SHP77 (cell line): ENCODE measurements at regions not wholly inside any gene's neighbourhood (a gene's known extent, or its start where the extent isn't known, plus 50 kb on each side); places are given as distances from the start of the nearest gene placed in this dataset.

ENCODE experiments used
- DNase-seq, 2 experiments: peaks; one replicate each; lab custom pipeline; 2025; lab: John Stamatoyannopoulos, UW

- DNase-seq = no peak
Measured at GRCh38 chr3:194805546-194805945, 119.9 kb downstream of the FAM43A start.

DNA sequence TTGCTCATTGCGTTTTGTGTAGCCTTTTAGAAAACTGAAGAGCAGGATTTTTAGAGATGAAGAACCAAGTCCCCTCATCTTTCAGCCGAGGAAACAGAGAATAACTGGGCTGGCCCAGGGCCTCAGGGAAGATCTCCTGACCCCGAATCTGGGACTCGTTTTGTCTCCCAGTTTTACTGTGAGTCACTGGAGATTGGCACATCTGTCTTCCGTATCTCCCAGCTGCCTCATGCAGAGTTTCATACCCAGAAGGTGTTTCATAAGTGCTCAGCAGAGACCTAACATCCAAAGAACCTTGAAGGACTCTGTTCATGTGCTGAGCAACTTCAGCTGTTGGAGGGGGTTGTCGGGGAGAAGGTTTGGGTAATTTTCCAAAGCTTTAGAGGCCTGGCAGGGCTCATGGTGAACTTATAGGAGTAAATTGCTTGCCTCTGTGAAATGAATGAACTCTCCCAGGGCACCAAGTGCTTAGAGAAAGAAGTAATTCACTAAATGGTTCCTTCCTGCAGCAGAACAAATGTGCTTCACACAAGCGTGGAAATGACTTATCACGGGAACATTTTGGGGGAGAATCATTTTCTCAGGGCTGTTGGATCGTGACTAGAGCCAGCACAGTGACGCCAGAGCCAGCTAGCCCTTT, 121.4 kb downstream of the FAM43A start:
- DNase-seq = no peak

DNA sequence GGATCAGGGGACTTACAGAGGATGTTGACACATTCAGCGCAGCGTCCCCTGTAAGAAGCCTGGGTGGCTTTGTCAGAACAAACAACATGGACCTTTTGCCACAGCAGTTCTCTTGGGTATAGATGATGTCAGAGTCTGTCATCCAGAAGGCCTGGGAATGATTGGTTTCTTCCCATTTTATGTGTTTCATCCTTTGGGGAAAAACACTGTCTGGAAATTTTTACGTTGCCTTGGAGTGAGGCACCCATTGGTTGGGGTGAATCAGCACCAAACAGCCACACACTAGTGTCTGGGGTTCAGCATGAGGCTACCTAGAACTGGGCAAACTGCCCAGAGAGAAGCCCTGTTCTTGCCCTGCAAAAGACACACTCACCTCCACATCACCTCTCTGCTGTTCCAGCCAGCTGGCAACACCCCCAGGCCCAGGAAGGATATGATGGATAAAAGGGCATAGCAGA, 123.0 kb downstream of the FAM43A start:
- DNase-seq = no peak

DNA sequence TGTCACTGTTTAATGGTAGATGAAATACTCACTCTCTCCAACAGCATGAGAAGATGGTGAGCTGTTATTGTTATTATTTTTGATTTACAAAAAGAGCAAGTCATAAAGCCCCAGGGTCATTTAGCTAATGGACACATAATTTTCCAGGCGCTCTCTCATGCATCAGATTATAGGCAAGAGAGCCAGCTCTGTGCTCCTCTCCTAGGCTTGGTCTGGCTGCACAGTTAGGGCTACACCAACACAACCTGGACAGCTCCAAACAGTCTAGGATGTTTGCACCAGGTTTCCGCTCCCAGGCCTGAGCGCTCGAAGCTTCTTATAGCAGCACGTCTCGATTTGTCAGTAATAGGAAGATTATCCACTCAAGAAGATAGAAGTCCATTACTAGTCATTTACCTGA, 123.7 kb downstream of the FAM43A start:
- no peak for DNase-seq

DNA sequence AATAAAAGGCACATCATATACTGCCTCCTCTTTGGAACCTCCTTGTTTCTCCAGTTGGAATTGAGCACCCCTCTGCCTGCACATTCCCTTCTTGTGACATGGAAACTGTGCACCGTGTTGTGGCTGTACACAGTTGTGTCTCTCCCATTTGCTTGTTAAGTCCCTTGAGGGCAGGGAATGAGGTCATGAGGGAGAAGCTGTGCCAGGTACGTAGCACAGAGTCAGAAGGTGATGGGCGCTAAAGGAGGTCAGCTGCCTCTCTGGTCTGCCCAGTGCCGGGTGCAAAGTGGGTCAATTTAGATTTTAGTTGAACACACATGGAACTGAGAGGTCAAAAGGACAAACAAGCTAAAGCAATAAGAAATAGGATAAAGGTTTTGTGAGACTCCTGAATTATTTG, 124.4 kb downstream of the FAM43A start:
- no peak for DNase-seq

- DNase-seq = no peak
Measured at GRCh38 chr3:194811118-194811517, 125.4 kb downstream of the FAM43A start.

DNA sequence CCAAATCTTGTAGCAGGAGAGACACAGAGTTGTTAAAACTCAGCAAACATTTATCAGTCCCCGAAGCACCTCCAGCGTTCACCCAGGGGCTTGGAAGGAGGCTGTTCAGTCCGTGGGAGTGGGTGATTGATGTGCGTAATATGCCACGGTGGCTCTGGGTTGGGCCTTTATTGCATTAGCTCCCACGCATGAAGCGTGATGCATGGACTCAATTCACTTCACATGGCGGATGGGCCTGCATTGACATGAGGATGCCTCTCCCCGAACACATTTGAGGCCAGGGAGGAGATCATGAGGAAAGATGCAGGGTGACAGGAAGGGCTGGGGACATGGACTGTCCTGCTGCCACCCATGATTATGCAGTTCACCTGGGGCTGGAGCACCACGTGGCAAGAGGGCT, 126.5 kb downstream of the FAM43A start:
- DNase-seq = no peak

GRCh38 chr3:194814878-194815357, 129.2 kb downstream of the FAM43A start:
- DNase-seq = no peak

DNA sequence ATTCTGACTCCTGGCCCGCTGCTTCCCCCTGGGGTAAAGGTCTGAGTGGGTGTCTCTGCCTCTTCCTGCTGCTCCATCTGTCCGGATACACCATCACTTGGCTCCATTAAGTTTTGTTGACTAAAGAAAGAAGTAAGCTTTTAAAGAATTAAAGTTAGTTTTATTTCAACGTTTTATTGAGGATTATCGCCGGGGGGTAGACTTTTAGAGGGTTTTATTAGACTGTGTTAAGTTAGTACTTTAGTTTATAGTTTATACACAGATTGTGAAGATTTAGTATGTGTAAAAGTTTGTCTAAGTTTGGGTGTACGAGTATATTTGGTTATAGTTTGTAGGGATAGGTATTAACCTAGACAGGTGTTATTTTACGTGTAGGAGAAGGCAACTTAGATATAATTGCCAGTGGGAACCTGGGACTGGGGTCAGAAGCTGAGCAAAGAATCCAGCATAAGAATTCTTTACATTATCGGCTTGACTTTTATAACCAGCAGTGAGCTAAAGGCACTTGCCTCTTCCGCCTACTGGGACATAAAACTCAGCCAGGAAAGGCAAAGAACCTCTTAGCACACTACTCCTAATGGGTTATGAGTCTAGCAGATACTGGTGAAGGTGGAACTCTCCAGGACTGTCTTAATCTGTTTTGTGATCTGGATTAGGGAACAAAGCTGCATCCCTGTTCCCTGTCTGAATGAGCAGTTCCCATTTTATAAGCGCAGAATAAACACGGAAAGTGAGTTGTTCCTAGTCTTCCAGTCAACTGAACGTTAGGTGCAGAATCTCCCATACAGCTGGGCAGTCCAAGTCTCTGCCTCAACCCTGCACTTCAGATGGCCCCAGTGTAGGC, 131.3 kb downstream of the FAM43A start:
- no peak for DNase-seq

- DNase-seq = no peak
Measured at GRCh38 chr3:194817592-194817930, 131.9 kb downstream of the FAM43A start.

GRCh38 chr3:194817936-194818335, 132.3 kb downstream of the FAM43A start:
- DNase-seq = no peak

GRCh38 chr3:194824100-194824499, 138.4 kb downstream of the FAM43A start:
- DNase-seq = no peak

GRCh38 chr3:194824701-194825111, 139.0 kb downstream of the FAM43A start:
- DNase-seq = no peak

DNA sequence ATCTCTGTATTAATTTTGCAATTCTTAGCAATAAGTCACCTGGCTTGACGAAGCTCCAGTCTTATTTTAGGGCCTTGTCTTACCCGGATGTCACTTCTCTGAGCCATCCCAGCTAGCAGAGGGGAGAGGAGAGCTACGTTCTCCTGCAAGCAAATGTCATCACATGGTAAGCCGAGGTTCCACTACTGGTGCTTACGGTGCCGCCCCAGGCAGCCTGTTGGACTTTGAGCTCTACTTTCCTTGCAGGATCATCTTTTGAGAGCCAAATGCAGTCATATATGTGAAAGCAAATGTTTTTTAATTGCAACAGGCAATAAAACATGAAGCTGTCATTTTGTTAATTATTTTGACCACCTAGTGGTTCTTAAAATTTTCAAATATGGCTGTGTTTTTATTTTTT, 140.9 kb downstream of the FAM43A start:
- DNase-seq = no peak

DNA sequence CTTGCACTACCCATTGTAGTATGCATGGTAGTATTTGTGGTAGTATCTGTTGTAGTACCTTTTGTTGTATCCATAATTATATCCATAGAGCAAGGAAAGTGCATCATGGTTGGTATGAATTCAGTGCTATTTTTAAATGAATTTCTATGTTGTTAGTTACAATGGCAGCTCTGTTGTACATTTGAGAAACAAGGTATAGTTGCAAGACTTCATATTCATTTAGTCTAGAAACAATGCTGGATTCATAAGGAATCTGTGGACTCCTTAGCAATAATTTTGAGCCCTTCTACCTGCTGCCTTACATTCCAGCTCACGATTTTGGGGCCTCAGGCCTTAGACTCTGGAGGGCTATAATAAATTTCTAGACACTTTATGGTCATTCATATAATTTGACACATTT, 141.8 kb downstream of the FAM43A start:
- no peak for DNase-seq

DNA sequence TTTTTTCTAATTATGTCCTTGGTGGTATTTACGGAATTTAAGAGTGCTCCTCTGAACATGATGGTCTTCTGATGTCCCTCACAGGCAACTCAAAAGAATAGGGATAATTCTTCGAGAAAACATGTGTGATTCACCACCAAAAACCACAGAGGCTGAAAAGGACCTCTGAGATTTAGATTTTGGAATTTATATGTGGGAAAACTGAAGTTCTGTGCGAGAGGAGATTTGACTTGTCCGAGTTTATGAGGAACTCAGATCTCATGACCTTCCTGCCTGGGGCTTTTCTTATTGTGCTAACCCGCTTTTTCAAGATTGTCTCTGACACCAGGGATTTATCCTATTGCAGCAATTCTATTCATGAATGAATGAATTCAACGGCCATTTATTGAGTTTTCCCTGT, 142.4 kb downstream of the FAM43A start:
- no peak for DNase-seq

GRCh38 chr3:194828926-194829325, 143.2 kb downstream of the FAM43A start:
- DNase-seq = no peak

GRCh38 chr3:194830401-194830800, 144.7 kb downstream of the FAM43A start:
- DNase-seq = no peak

- DNase-seq = no peak
Measured at GRCh38 chr3:194830978-194831377, 145.3 kb downstream of the FAM43A start.

GRCh38 chr3:194832346-194833104, 146.8 kb downstream of the FAM43A start:
- DNase-seq = no peak

GRCh38 chr3:194833114-194833910, 147.6 kb downstream of the FAM43A start:
- DNase-seq = no peak

DNA sequence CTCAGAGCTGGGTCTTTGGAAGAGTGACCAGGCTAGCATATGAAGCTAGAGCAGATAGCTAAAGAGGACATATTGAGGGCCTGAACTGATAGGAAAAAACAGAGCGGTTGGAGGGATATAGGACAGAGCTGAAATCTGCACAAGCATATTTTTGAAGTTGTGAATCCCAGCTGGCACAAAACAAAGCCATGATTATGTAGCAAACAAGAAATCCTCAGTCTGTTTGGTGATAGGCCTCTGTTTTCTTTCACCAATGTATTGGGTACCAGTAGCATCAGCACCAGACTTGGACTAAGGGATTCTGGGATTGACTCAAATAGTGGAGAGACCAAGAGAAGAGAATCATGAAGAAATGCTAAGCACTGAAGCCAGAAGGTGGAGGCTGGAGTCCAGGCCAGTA, 151.0 kb downstream of the FAM43A start:
- no peak for DNase-seq
